GM13977 (cell line): ENCODE measurements at regions not wholly inside any gene's neighbourhood (a gene's known extent, or its start where the extent isn't known, plus 50 kb on each side); places are given as distances from the start of the nearest gene placed in this dataset.
"Not testable (repeated sequence)": the region's sequence is repeated elsewhere in the genome, so short reads cannot be mapped to it uniquely, and the experiment has no call there.

Experiments
- DNase-seq: peaks from one replicate; pipeline ENCODE4 v3.0.0; 2012; ENCODE audit warnings: low spot score
- in situ Hi-C: fragments of 300-500 bp; cut with MboI; formaldehyde crosslinking; loops from one replicate; pipeline ENCODE4 v1.12.0; 2022; ENCODE audit warnings: low sequenced_read_pairs, low pct_unique_long_range_greater_than_20kb, mixed read lengths, inconsistent platforms; ENCODE audit not compliant: unreplicated experiment
- TF ChIP-seq, protein P1 (sequence below): IDR thresholded peaks from 2 replicates; pipeline ENCODE4 v1.5.1; 2012; ENCODE audit warnings: mild to moderate bottlenecking, control low read depth; ENCODE audit not compliant: insufficient read depth; ENCODE audit errors: extremely low read depth, missing control alignments

GRCh38 chr9:88837731-88838130 is 153.5 kb upstream of the S1PR3 start:
- TF ChIP-seq, protein P1, sequence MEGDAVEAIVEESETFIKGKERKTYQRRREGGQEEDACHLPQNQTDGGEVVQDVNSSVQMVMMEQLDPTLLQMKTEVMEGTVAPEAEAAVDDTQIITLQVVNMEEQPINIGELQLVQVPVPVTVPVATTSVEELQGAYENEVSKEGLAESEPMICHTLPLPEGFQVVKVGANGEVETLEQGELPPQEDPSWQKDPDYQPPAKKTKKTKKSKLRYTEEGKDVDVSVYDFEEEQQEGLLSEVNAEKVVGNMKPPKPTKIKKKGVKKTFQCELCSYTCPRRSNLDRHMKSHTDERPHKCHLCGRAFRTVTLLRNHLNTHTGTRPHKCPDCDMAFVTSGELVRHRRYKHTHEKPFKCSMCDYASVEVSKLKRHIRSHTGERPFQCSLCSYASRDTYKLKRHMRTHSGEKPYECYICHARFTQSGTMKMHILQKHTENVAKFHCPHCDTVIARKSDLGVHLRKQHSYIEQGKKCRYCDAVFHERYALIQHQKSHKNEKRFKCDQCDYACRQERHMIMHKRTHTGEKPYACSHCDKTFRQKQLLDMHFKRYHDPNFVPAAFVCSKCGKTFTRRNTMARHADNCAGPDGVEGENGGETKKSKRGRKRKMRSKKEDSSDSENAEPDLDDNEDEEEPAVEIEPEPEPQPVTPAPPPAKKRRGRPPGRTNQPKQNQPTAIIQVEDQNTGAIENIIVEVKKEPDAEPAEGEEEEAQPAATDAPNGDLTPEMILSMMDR, result no peak
- in situ Hi-C loops, result no loop called here
- DNase-seq, result no peak

- DNase-seq, in situ Hi-C loops: not testable (repeated sequence)
Measured at GRCh38 chr9:88849878-88850277, 141.4 kb upstream of the S1PR3 start.

DNA sequence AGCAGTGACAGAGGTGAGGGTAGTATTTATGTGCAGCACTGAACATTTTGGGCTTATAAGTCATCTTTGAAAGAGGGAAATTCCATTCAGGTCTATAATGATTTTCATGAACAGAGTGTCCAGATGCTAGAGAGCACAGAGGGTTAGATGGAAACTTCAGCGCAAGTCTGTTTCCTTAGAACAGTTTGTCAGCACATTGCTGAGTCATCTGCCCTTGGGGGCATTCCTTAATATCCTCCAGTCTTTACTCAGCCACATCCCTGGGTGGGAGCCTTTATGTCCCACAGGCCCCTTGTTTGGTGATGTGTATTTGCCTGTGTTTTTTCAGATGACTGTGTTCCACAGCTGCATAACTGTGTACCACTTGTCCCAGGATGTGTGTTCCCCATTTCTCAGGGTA is 138.5 kb upstream of the S1PR3 start:
- TF ChIP-seq, protein P1, result no peak
- no peak for DNase-seq
- in situ Hi-C loops, result no loop called here

DNA sequence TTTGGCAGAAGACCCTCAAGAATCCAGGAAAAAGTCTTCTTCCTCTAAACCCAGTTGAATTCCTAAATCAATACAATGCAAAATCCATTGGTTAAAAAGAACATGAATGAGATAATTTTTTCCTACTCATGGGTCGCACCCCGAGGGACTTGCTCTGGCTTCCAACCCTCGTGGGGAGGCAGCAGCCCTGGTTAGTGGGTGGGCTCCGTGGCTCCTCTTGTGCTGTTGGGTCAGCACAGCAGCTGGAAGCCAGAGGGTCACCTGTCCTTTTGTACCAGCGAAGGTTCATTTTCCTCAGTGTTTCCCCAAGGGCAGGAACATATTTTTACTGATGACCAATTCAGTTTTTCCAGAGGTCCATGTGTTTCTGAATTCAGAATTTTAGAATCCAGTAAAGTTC is 120.6 kb upstream of the S1PR3 start:
- TF ChIP-seq, protein P1, result no peak
- no peak for DNase-seq
- in situ Hi-C loops, result no loop called here

- no peak for DNase-seq
- TF ChIP-seq, protein P1, result no peak
- in situ Hi-C loops, result no loop called here
Measured at GRCh38 chr9:88871669-88872068, 119.6 kb upstream of the S1PR3 start.

- in situ Hi-C loops, result no loop called here
- no peak for DNase-seq
- TF ChIP-seq, protein P1, result no peak
Measured at GRCh38 chr9:88872192-88872946, 118.9 kb upstream of the S1PR3 start.

DNA sequence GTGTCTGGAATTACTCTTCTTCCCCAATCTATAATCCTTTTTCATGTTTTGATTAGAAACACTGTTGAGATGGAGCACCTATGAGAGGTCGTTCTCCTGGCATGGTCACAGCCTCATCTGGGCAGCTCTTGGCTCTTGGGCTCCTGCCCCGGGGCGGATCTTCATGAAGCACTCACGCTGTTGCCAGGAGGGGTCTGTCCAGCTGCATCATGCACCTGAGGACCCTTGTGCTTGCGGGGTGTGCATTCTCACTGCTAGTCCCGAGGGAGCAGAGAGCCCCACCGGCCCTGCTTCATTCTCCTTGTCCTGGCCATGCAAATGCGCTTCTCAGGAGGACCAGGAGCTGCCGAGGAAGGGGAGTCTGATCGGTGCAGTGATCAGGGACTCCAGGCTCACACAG is 117.6 kb upstream of the S1PR3 start:
- TF ChIP-seq, protein P1, result no peak
- in situ Hi-C loops, result no loop called here
- DNase-seq, result no peak
